Psoas muscle (tissue), 7 donors: ENCODE measurements at regions not wholly inside any gene's neighbourhood (a gene's known extent, or its start where the extent isn't known, plus 50 kb on each side); places are given as distances from the start of the nearest gene placed in this dataset.

Experiments used
- ATAC-seq, 4 donors: fragments of 200-7000 bp; cut with Tn5 transposase; one replicate each; pipeline ENCODE4 v1.9.1; 2020; ENCODE audit warnings: moderate library complexity in 3 of 4, mild to moderate bottlenecking in 2 of 4
- DNase-seq, 2 donors: peaks; one replicate each; pipeline ENCODE4 v3.0.0-alpha.2; 2020
- H3K27ac ChIP-seq: fragments of 200-600 bp; one replicate; pipeline ENCODE4 v1.8.0; 2022
- H3K27me3 ChIP-seq, 3 donors: fragments of 200-600 bp in 1 of 3; one replicate each; pipeline versions ENCODE4 v1.6.1 to v1.8.0; 2013 to 2022; ENCODE audit warnings: low read length in 2 of 3, mild to moderate bottlenecking in 2 of 3, moderate library complexity in 1 of 3; ENCODE audit not compliant: insufficient read depth in 3 of 3
- H3K36me3 ChIP-seq, 2 donors: fragments of 200-600 bp in 1 of 2; one replicate each; pipeline versions ENCODE4 v1.6.1 to v1.8.0; 2013 to 2022; ENCODE audit warnings: low read depth in 1 of 2, mild to moderate bottlenecking in 1 of 2, moderate library complexity in 1 of 2; ENCODE audit not compliant: insufficient read depth in 1 of 2
- H3K4me1 ChIP-seq: fragments of 200-600 bp; one replicate; pipeline ENCODE4 v1.8.0; 2022
- H3K4me3 ChIP-seq: fragments of 200-600 bp; one replicate; pipeline ENCODE4 v1.8.0; 2022; ENCODE audit warnings: mild to moderate bottlenecking
- H3K9me3 ChIP-seq: fragments of 200-600 bp; one replicate; pipeline ENCODE4 v1.8.0; 2022
- CTCF ChIP-seq: fragments of 200-600 bp; IDR thresholded peaks from one replicate; pipeline ENCODE4 v1.8.0; 2022; ENCODE audit warnings: antibody characterized with exemption
- WGBS, 3 donors: extraction: QIAGEN DNeasy Blood & Tissue Kit; methylation state at CpG; one replicate each; pipeline versions ENCODE4 v1.1.6 to v1.1.7; 2013; 5-methylcytosine and 5-hydroxymethylcytosine counted together
- intact Hi-C, 2 donors: fragments of 100-400 bp; cut with DNase I; formaldehyde crosslinking; loops; one replicate each; pipeline versions ENCODE4 v1.11.0 to v1.14.2; 2022
- donor health status: healthy with polysubstance abuse.
- donor health status: DM: no; HTN: no; CAD: no; lungs with moderate emphysema.
- donor health status: Bipolar disorder and iron deficiency.
- donor health status: healthy.
- donor health status: DM: yes; HTN: yes; CAD: no.
- donor health status: DM: no; HTN: no; CAD: no.
- donor health status: DM: yes; HTN: yes; CAD: no.

- ATAC-seq: peak in 3 of 4 donors; percentile 32 to 55 (median 45)
- intact Hi-C loops: loop anchor here (10.0 kb wide), 2 partner anchors 49 to 359 kb away; no protein-coding TSS in a partner anchor
- H3K4me1 ChIP-seq: peaks cover 47% of the 10 kb centered on the region
- no peaks in the 10 kb centered on the region for H3K27me3 ChIP-seq
- peak in 1 of 2 donors; percentile 50 for DNase-seq
- WGBS, 3 donors: 35 to 62% (median 40%) methylated on average over 12 of the region's 12 CpGs
- no peaks in the 10 kb centered on the region for H3K9me3 ChIP-seq
- no peak overlapping the region for H3K4me3 ChIP-seq
- TF ChIP-seq CTCF: no peak
- peak overlapping the region; percentile 97 for H3K27ac ChIP-seq
- H3K36me3 ChIP-seq: no peaks in the 10 kb centered on the region
Observed at GRCh38 chr21:35254006-35254764, 205.1 kb upstream of the RUNX1 start.

GRCh38 chr21:35252831-35253230 is 203.7 kb upstream of the RUNX1 start:
- ATAC-seq (no peak), DNase-seq (no peak)
- Histone ChIP-seq H3K27ac (peak overlapping the region; percentile 97), H3K27me3 (no peaks in the 10 kb centered on the region), H3K36me3 (no peaks in the 10 kb centered on the region), H3K4me3 (no peak overlapping the region), H3K9me3 (no peaks in the 10 kb centered on the region), H3K4me1 (peaks cover 44% of the 10 kb centered on the region)
- intact Hi-C loops: loop anchor here (10.0 kb wide), 2 partner anchors 48 to 358 kb away; no protein-coding TSS in a partner anchor
- 65 to 83% (median 78%) methylated on average over 2 of the region's 2 CpGs for whole genome bisulfite sequencing, 3 donors
- no peak for TF ChIP-seq CTCF

GRCh38 chr21:35249636-35250035 is 200.5 kb upstream of the RUNX1 start:
- DNase-seq: no peak
- ATAC-seq: no peak
- TF ChIP-seq CTCF: no peak
- Histone ChIP-seq H3K36me3 (no peaks in the 10 kb centered on the region), H3K9me3 (no peaks in the 10 kb centered on the region), H3K27ac (no peak overlapping the region), H3K4me1 (peaks cover 28% of the 10 kb centered on the region), H3K27me3 (no peaks in the 10 kb centered on the region), H3K4me3 (no peak overlapping the region)
- WGBS, 3 donors: 59 to 71% (median 70%) methylated on average over 1 of the region's 1 CpG
- intact Hi-C loops: loop anchor here (10.0 kb wide), 2 partner anchors 45 to 355 kb away; no protein-coding TSS in a partner anchor

- H3K4me1 ChIP-seq: peaks cover 8% of the 10 kb centered on the region
- TF ChIP-seq CTCF: no peak
- WGBS, 3 donors: 58 to 79% (median 72%) methylated on average over 1 of the region's 1 CpG
- ATAC-seq (no peak), DNase-seq (no peak)
- H3K9me3 ChIP-seq: no peaks in the 10 kb centered on the region
- no peak overlapping the region for H3K27ac ChIP-seq
- no peaks in the 10 kb centered on the region for H3K36me3 ChIP-seq
- intact Hi-C loops: no loop called here
- H3K27me3 ChIP-seq: no peaks in the 10 kb centered on the region
- H3K4me3 ChIP-seq: no peak overlapping the region
Observed at GRCh38 chr21:35245879-35246278, 196.8 kb upstream of the RUNX1 start.

GRCh38 chr21:35244514-35244913 is 195.4 kb upstream of the RUNX1 start:
- Histone ChIP-seq H3K4me3 (no peak overlapping the region), H3K4me1 (peaks cover 14% of the 10 kb centered on the region), H3K27me3 (no peaks in the 10 kb centered on the region), H3K27ac (no peak overlapping the region), H3K36me3 (no peaks in the 10 kb centered on the region), H3K9me3 (no peaks in the 10 kb centered on the region)
- 59 to 80% (median 66%) methylated on average over 4 of the region's 4 CpGs for WGBS, 3 donors
- DNase-seq: no peak
- no peak for ATAC-seq
- intact Hi-C loops: no loop called here
- TF ChIP-seq CTCF: no peak
